Osteocyte (in vitro differentiated cells): ENCODE measurements at regions not wholly inside any gene's neighbourhood (a gene's known extent, or its start where the extent isn't known, plus 50 kb on each side); places are given as distances from the start of the nearest gene placed in this dataset.
A peak's percentile ranks its signal among the peaks of the same experiment; 100 is the strongest.

ENCODE experiments used
- DNase-seq: peaks from one replicate; pipeline ENCODE4 v3.0.0; 2021; ENCODE audit warnings: mixed read lengths; ENCODE audit not compliant: unreplicated experiment; ENCODE audit errors: extremely low spot score
- H3K27ac Mint-ChIP-seq: one replicate; pipeline ENCODE4 v1.8.0; 2021; ENCODE audit warnings: mild to moderate bottlenecking, mixed read lengths; ENCODE audit not compliant: unreplicated experiment
- H3K27me3 Mint-ChIP-seq: one replicate; pipeline ENCODE4 v1.8.0; 2021; ENCODE audit warnings: mixed read lengths; ENCODE audit not compliant: unreplicated experiment
- H3K36me3 Mint-ChIP-seq: one replicate; pipeline ENCODE4 v1.8.0; 2021; ENCODE audit warnings: mixed read lengths; ENCODE audit not compliant: unreplicated experiment
- H3K4me1 Mint-ChIP-seq: one replicate; pipeline ENCODE4 v1.8.0; 2021; ENCODE audit warnings: mixed read lengths; ENCODE audit not compliant: unreplicated experiment
- H3K4me3 Mint-ChIP-seq: one replicate; pipeline ENCODE4 v1.8.0; 2021; ENCODE audit warnings: mild to moderate bottlenecking, moderate library complexity, mixed read lengths; ENCODE audit not compliant: unreplicated experiment
- H3K9me3 Mint-ChIP-seq: one replicate; pipeline ENCODE4 v1.8.0; 2021; ENCODE audit warnings: mixed read lengths; ENCODE audit not compliant: unreplicated experiment
- CTCF ChIP-seq: fragments of 200-600 bp; sonication (generic); IDR thresholded peaks from 2 replicates; pipeline ENCODE4 v1.5.0; 2021; ENCODE audit warnings: antibody characterized with exemption, mild to moderate bottlenecking, moderate library complexity

- Mint-ChIP-seq H3K9me3 (no peaks in the 10 kb centered on the region), H3K4me1 (peaks cover 18% of the 10 kb centered on the region), H3K27me3 (no peaks in the 10 kb centered on the region), H3K27ac (no peak overlapping the region), H3K36me3 (no peaks in the 10 kb centered on the region), H3K4me3 (no peak overlapping the region)
- no peak for DNase-seq
- no peak for TF ChIP-seq CTCF
These were observed 265.1 kb downstream of the PSAT1 start for GRCh38 chr9:78562021-78562420.

- TF ChIP-seq CTCF: no peak
- H3K36me3 Mint-ChIP-seq: no peaks in the 10 kb centered on the region
- H3K4me1 Mint-ChIP-seq: peaks cover 24% of the 10 kb centered on the region
- no peak overlapping the region for H3K4me3 Mint-ChIP-seq
- H3K27ac Mint-ChIP-seq: no peak overlapping the region
- DNase-seq: no peak
- no peaks in the 10 kb centered on the region for H3K27me3 Mint-ChIP-seq
- H3K9me3 Mint-ChIP-seq: no peaks in the 10 kb centered on the region
These were observed 266.3 kb downstream of the PSAT1 start for GRCh38 chr9:78563269-78563668.

- Mint-ChIP-seq H3K4me3 (no peak overlapping the region), H3K27ac (no peak overlapping the region), H3K4me1 (peaks cover 12% of the 10 kb centered on the region), H3K36me3 (no peaks in the 10 kb centered on the region), H3K27me3 (no peaks in the 10 kb centered on the region), H3K9me3 (no peaks in the 10 kb centered on the region)
- no peak for TF ChIP-seq CTCF
- DNase-seq: no peak
These were observed 268.6 kb downstream of the PSAT1 start for GRCh38 chr9:78565481-78565880.

GRCh38 chr9:78566521-78566920, 269.6 kb downstream of the PSAT1 start:
- TF ChIP-seq CTCF: no peak
- H3K27me3 Mint-ChIP-seq: no peaks in the 10 kb centered on the region
- H3K36me3 Mint-ChIP-seq: no peaks in the 10 kb centered on the region
- H3K4me1 Mint-ChIP-seq: peaks cover 12% of the 10 kb centered on the region
- H3K4me3 Mint-ChIP-seq: no peak overlapping the region
- no peaks in the 10 kb centered on the region for H3K9me3 Mint-ChIP-seq
- DNase-seq: no peak
- H3K27ac Mint-ChIP-seq: no peak overlapping the region

- TF ChIP-seq CTCF: no peak
These were observed 270.2 kb downstream of the PSAT1 start for GRCh38 chr9:78566948-78567675.

More at GRCh38 chr9:78566948-78567675, 270.2 kb downstream of the PSAT1 start:
- H3K27ac Mint-ChIP-seq: peak overlapping the region; percentile 58
- H3K9me3 Mint-ChIP-seq: no peaks in the 10 kb centered on the region
- no peaks in the 10 kb centered on the region for H3K36me3 Mint-ChIP-seq
- DNase-seq: no peak
- no peaks in the 10 kb centered on the region for H3K27me3 Mint-ChIP-seq
- no peak overlapping the region for H3K4me3 Mint-ChIP-seq
- H3K4me1 Mint-ChIP-seq: peaks cover 12% of the 10 kb centered on the region
